GM19397 (cell line): ENCODE measurements at regions not wholly inside any gene's neighbourhood (a gene's known extent, or its start where the extent isn't known, plus 50 kb on each side); places are given as distances from the start of the nearest gene placed in this dataset.

ENCODE experiments used
- ATAC-seq: cut with Tn5 transposase; IDR thresholded peaks from one replicate; pipeline ENCODE4 v1.9.1; 2021; ENCODE audit warnings: mild to moderate bottlenecking, moderate library complexity; ENCODE audit not compliant: unreplicated experiment

- ATAC-seq, result no peak
These were observed 130.6 kb upstream of the VSTM2B start for GRCh38 chr19:29395111-29395733.

DNA sequence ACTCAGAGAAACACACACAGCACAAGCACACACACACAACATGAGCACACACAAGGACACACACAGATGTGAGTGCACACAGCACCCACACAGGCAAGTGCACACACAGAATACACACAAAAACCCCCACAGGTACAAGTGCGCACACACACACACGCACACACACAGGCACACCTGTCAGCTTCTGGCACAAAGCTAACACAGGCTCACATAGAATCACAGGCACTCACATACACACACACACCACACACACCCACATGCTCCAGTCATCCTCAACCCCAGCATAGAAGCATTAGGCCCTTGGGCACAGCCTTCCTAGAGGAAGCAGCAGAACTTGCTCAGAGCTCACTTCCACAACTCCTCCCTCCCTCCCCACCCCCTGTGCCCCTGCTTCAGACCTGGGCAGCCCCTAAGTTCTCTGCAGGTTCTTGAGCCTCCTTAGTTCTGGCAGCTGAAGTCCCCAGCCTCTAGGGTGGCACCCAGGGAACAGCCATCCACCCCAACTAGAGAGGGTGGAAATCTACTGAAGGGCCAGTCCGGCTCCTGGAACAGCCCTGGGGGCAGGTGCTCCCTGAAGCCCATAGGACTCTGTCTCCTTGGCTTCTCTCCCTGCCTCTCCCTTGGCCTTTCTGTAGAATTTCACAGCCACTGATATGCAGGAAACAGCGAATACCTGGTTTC lies 129.9 kb upstream of the VSTM2B start:
- ATAC-seq, result no peak

- no peak for ATAC-seq
These were observed 128.9 kb upstream of the VSTM2B start for GRCh38 chr19:29396925-29397324.

GRCh38 chr19:29397748-29398147 lies 128.0 kb upstream of the VSTM2B start:
- ATAC-seq, result no peak

GRCh38 chr19:29399804-29400203 lies 126.0 kb upstream of the VSTM2B start:
- ATAC-seq, result no peak

DNA sequence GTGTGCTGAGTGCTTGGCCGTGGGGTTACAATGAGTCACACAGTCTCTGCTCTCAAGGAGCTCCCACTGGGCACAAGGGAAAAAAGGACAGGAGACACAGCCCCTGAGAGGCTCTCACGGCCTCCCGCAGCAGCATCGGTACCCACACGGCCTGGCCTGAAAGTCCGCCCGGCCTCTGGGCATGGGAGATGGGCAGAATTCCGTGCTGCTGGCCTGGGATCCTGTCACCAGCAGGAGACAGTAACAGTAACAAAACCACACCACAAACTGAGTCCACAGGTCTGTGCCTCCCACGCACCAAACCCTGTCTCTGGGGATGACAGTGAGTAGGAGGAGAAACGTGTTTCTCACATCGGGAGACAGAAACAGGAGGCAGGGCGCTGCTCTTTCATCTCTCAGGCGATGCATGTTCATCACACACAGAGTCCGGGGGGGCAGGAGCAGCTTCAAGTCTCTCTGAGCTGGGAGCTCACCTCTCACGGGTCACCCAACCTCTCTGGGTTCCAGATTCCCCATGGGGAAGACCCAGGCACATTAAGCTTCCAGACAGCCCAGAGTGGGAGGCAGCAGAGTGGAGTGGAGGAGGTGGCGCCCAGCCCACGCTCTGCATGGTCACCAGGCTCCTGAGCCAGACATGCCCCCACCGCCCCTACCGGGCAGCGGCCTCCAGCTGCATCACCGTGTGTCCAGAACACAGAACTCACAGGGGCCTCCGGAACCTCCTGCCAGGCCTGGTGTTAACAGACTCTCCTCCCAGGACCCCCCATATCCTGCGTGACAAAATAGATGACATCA lies 124.7 kb upstream of the VSTM2B start:
- ATAC-seq, result no peak

- ATAC-seq, result no peak
These were observed 123.9 kb upstream of the VSTM2B start for GRCh38 chr19:29401712-29402421.

- ATAC-seq, result no peak
These were observed 123.2 kb upstream of the VSTM2B start for GRCh38 chr19:29402563-29402962.

GRCh38 chr19:29404015-29404414 lies 121.8 kb upstream of the VSTM2B start:
- ATAC-seq, result no peak

DNA sequence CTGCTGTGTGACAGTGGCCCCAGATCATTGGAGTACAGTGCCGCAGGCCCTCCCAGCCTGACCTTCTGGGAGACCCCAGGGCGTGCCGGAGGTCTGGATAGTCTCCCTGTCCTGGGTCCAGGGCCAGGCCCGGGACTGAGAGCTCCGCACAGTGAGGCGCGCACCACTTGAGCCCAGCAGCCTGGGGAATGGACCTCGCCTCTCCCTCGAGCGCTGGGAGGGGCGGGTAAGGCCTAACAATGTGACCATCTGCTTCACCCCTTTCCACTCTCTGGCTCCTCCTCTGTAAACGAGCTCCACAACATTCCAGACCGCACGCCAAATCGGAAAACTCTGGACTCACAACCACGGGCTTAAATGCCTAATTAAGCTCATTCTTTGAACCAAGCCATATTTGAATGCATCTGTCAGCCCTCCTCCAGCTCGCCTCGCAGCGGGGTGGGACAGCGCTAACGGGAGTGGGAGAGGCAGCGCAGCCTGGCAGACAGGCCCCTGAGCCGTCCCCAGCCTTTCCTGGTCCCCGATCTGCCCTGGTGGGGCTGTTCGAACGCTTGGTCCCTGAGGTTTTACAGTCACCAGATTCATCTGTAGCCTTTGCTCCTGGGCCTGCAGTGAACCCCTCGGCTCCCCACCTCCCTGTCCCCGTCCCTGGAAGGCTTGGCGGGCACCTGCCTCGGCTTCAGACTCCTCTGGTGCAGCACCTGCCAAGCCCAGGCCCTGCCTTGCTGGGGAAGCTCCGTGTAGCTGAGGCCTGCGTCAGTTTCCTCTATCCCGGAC lies 120.7 kb upstream of the VSTM2B start:
- no peak for ATAC-seq

DNA sequence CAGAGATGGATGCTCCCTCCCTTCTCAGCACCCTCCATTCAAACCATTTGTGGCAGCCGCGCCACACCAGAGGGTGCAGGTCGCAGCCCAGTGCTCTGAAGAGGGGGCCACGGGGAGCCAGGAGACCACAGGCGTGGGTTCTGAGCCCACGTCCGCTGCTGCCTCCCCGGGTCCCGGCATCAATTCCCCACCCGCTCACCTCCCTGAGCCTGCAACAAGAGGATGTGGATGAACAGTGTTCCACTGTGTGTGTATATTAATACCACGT lies 120.1 kb upstream of the VSTM2B start:
- ATAC-seq, result no peak

- ATAC-seq, result no peak
These were observed 116.5 kb upstream of the VSTM2B start for GRCh38 chr19:29409076-29409862.

- no peak for ATAC-seq
These were observed 115.2 kb upstream of the VSTM2B start for GRCh38 chr19:29410601-29411000.

DNA sequence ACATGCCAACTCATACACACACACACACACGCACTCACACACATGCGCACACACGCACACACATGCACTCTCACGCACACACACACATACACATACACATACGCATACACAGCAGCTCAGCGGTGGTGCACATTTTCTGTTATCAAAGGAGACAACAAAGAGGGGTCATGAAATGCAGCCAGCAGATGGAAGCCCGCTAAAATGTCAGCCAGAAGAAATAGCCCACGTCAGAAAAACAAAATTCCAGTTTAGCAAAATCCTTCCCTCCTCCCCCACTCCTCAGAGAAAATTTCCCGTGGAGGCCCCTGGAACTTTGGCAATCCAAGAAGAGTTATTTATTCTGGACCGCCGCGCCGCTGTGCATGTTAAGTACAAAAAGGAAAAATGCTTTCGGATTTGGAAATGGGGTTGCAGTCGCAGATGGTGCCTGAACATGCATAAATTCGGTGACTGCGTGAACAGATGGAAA lies 114.6 kb upstream of the VSTM2B start:
- ATAC-seq, result no peak

DNA sequence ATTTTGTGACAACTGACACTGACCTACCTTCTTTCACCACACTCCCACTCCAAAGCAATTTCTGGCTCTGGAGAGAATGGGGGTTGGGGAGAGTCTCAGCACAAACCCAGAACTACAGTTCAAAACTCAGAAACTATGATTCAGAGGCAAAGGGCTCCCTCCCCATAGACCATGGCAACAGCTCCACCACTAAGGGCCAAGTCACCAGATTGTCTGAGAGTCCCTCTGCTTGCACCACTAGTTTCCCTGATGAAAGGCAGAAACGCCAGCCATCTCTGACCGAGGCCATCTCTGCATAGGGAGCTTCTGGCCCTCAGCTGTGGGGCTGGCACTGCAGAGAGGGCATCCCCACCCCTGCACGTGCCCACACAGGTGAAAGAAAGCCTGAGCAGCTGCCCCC lies 112.4 kb upstream of the VSTM2B start:
- no peak for ATAC-seq

GRCh38 chr19:29415507-29415906 lies 110.3 kb upstream of the VSTM2B start:
- ATAC-seq, result no peak

GRCh38 chr19:29417048-29417447 lies 108.7 kb upstream of the VSTM2B start:
- no peak for ATAC-seq

- ATAC-seq, result no peak
These were observed 107.6 kb upstream of the VSTM2B start for GRCh38 chr19:29418201-29418600.

DNA sequence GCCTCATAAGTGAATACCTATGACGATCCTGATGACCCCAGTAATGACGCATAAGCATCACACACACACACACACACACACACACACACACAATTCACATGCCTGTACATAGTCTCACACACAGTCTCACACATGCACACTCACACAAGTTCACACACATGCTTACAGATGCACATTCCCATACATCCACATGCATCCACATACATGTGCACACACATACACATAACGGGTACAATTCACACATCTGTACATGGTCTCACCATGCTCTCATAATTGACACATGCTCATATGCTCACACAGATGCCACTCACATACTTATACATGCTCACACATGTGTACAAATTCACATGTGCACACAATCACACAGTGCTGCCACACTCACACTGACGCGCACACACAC lies 105.7 kb upstream of the VSTM2B start:
- ATAC-seq, result no peak
